ENCODE measurements at regions not wholly inside any gene's neighbourhood (a gene's known extent, or its start where the extent isn't known, plus 50 kb on each side); places are given as distances from the start of the nearest gene placed in this dataset.

GRCh38 chr2:226227341-226227740 lies 572.3 kb downstream of the IRS1 start:
- H3K79me2 ChIP-seq (ENCODE audit: insufficient read depth, low read length): no peaks in the 10 kb centered on the region
- no peaks in the 10 kb centered on the region for H3K9me2 ChIP-seq (ENCODE audit: low read depth, low read length)
- H3F3A ChIP-seq (ENCODE audit: insufficient read depth, low read length): no peaks in the 10 kb centered on the region
- H3K4me1 ChIP-seq (ENCODE audit: insufficient read depth, low read length, severe bottlenecking): no peaks in the 10 kb centered on the region
- H3K27me3 ChIP-seq (ENCODE audit: insufficient read depth, low read length): no peaks in the 10 kb centered on the region
- H3K9ac ChIP-seq (ENCODE audit: low read length): no peak overlapping the region
- H3K4me3 ChIP-seq (ENCODE audit: low read depth, low read length, poor library complexity, severe bottlenecking): no peak overlapping the region
- no peak overlapping the region for H3K4me2 ChIP-seq (ENCODE audit: low read length)
- H4K20me1 ChIP-seq (ENCODE audit: insufficient read depth, low read length): no peaks in the 10 kb centered on the region
- no peak overlapping the region for H3K27ac ChIP-seq (ENCODE audit: low read depth, low read length, poor library complexity, severe bottlenecking)
- no peak overlapping the region for H2AFZ ChIP-seq (ENCODE audit: low read length)
- no peaks in the 10 kb centered on the region for H3K36me3 ChIP-seq (ENCODE audit: insufficient read depth, low read length)
- H3K9me3 ChIP-seq (ENCODE audit: low read length): no peaks in the 10 kb centered on the region
- TF ChIP-seq EZH2 (IDR thresholded peaks at IDR 0.05; ENCODE audit: borderline replicate concordance, low read length): no peak
- no peak for TF ChIP-seq CTCF (IDR thresholded peaks at IDR 0.05; ENCODE audit: low read length)

GRCh38 chr2:226223704-226224103 lies 575.9 kb downstream of the IRS1 start:
- no peak overlapping the region for H3K9ac ChIP-seq (ENCODE audit: low read length)
- no peak overlapping the region for H2AFZ ChIP-seq (ENCODE audit: low read length)
- no peak for TF ChIP-seq CTCF (IDR thresholded peaks at IDR 0.05; ENCODE audit: low read length)
- TF ChIP-seq EZH2 (IDR thresholded peaks at IDR 0.05; ENCODE audit: borderline replicate concordance, low read length): no peak
- H3K79me2 ChIP-seq (ENCODE audit: insufficient read depth, low read length): no peaks in the 10 kb centered on the region
- H3K36me3 ChIP-seq (ENCODE audit: insufficient read depth, low read length): no peaks in the 10 kb centered on the region
- H3F3A ChIP-seq (ENCODE audit: insufficient read depth, low read length): no peaks in the 10 kb centered on the region
- no peak overlapping the region for H3K4me2 ChIP-seq (ENCODE audit: low read length)
- H3K4me1 ChIP-seq (ENCODE audit: insufficient read depth, low read length, severe bottlenecking): no peaks in the 10 kb centered on the region
- H3K9me2 ChIP-seq (ENCODE audit: low read depth, low read length): no peaks in the 10 kb centered on the region
- no peaks in the 10 kb centered on the region for H3K9me3 ChIP-seq (ENCODE audit: low read length)
- no peaks in the 10 kb centered on the region for H3K27me3 ChIP-seq (ENCODE audit: insufficient read depth, low read length)
- H3K4me3 ChIP-seq (ENCODE audit: low read depth, low read length, poor library complexity, severe bottlenecking): no peak overlapping the region
- H3K27ac ChIP-seq (ENCODE audit: low read depth, low read length, poor library complexity, severe bottlenecking): no peak overlapping the region
- no peaks in the 10 kb centered on the region for H4K20me1 ChIP-seq (ENCODE audit: insufficient read depth, low read length)

- no peaks in the 10 kb centered on the region for H3K27me3 ChIP-seq (ENCODE audit: insufficient read depth, low read length)
- H3K4me1 ChIP-seq (ENCODE audit: insufficient read depth, low read length, severe bottlenecking): no peaks in the 10 kb centered on the region
- H3K27ac ChIP-seq (ENCODE audit: low read depth, low read length, poor library complexity, severe bottlenecking): no peak overlapping the region
- H4K20me1 ChIP-seq (ENCODE audit: insufficient read depth, low read length): no peaks in the 10 kb centered on the region
- H3K9me2 ChIP-seq (ENCODE audit: low read depth, low read length): no peaks in the 10 kb centered on the region
- H3K9me3 ChIP-seq (ENCODE audit: low read length): no peaks in the 10 kb centered on the region
- H3K9ac ChIP-seq (ENCODE audit: low read length): no peak overlapping the region
- no peaks in the 10 kb centered on the region for H3F3A ChIP-seq (ENCODE audit: insufficient read depth, low read length)
- TF ChIP-seq EZH2 (IDR thresholded peaks at IDR 0.05; ENCODE audit: borderline replicate concordance, low read length) (no peak), CTCF (IDR thresholded peaks at IDR 0.05; ENCODE audit: low read length) (no peak)
- H3K79me2 ChIP-seq (ENCODE audit: insufficient read depth, low read length): no peaks in the 10 kb centered on the region
- no peak overlapping the region for H3K4me2 ChIP-seq (ENCODE audit: low read length)
- H2AFZ ChIP-seq (ENCODE audit: low read length): no peak overlapping the region
- no peaks in the 10 kb centered on the region for H3K36me3 ChIP-seq (ENCODE audit: insufficient read depth, low read length)
- no peak overlapping the region for H3K4me3 ChIP-seq (ENCODE audit: low read depth, low read length, poor library complexity, severe bottlenecking)
Observed at GRCh38 chr2:226220511-226220910, 579.1 kb downstream of the IRS1 start.

All from OCI-LY1 (cell line).